ENCODE measurements at regions not wholly inside any gene's neighbourhood (a gene's known extent, or its start where the extent isn't known, plus 50 kb on each side); places are given as distances from the start of the nearest gene placed in this dataset.
A peak's percentile ranks its signal among the peaks of the same experiment; 100 is the strongest.

DNA sequence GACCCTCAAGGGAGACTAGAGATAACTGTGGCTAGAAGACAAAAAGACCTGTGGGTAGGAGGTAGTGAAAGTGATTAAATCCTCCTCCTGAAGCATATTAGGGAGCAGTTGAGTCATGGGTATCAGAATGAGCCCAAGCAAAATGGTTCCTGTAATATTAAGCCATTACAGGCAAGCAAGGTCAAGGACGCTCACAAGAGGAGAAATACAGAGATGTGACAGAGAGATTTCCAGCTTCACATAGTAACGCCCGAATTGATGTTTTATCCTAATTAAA lies 77.7 kb downstream of the FAM76B start:
- no peaks in the 10 kb centered on the region for H3K9me3 Mint-ChIP-seq
- no peaks in the 10 kb centered on the region for H3K36me3 Mint-ChIP-seq (ENCODE audit: low read depth)
- no peak overlapping the region for H3K27ac Mint-ChIP-seq (ENCODE audit: unreplicated experiment)
- no peak overlapping the region for H3K4me3 Mint-ChIP-seq
- no peaks in the 10 kb centered on the region for H3K27me3 Mint-ChIP-seq (ENCODE audit: low read depth)
- TF ChIP-seq, protein P1, sequence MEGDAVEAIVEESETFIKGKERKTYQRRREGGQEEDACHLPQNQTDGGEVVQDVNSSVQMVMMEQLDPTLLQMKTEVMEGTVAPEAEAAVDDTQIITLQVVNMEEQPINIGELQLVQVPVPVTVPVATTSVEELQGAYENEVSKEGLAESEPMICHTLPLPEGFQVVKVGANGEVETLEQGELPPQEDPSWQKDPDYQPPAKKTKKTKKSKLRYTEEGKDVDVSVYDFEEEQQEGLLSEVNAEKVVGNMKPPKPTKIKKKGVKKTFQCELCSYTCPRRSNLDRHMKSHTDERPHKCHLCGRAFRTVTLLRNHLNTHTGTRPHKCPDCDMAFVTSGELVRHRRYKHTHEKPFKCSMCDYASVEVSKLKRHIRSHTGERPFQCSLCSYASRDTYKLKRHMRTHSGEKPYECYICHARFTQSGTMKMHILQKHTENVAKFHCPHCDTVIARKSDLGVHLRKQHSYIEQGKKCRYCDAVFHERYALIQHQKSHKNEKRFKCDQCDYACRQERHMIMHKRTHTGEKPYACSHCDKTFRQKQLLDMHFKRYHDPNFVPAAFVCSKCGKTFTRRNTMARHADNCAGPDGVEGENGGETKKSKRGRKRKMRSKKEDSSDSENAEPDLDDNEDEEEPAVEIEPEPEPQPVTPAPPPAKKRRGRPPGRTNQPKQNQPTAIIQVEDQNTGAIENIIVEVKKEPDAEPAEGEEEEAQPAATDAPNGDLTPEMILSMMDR (conservative IDR thresholded peaks at IDR 0.05): no peak
- no peak for DNase-seq (ENCODE audit: low read depth, low spot score)
- peaks cover 30% of the 10 kb centered on the region for H3K4me1 Mint-ChIP-seq

DNA sequence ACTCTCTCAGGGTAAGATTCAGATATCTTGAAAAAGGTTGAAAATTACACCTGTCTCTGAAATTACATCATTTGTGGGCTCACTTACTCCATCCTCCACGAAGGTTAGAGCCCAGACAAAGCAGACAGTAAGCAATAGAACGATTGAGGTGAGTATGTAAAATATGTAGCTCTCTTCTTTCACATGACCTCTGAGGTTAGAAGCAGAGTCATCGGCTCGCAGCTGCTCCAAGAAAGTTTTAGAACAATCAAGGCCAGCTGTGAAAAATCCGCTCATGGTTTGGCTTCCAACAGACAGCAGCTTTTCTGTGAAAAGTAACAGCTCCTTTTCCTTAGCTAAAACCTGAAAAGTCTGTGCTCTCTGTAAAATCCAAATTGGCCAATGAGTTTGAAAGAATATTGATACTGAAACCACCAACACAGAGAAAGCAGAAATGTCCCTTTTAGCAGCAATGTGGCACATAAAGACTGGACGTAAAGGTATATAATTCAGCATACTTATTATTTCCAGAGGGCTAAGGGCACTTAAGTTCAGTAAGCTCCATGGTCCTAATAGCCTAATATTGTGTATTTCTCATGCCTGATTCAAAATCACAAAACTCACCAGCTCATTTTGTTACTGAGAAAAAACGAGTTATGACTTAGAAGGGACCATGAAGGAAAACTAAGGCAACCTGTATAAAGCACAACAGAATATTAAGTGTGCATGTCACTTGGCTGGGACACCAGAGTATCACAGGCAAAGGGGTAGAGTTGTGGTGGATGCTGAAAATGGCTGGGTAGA lies 78.2 kb downstream of the FAM76B start:
- H3K27ac Mint-ChIP-seq (ENCODE audit: unreplicated experiment): no peak overlapping the region
- no peaks in the 10 kb centered on the region for H3K36me3 Mint-ChIP-seq (ENCODE audit: low read depth)

DNA sequence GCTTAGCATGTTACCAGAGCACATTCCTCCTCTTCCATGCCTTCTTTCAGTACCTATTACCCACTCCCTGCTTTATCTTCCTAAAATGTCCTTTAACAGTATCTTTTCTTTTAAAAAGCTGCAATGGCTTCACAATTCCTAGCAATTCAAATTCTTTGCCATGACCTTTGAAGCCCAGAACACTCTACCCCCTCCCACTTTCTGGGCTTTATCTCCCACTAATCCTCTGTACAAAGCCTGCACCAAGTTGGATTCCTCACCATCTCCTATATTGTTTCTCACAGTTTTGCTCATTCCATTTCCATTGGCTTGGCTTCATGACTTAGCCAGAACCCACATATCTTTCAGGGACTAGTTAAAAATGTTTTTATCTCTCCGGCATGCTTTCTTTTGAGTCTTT lies 80.9 kb downstream of the FAM76B start:
- Mint-ChIP-seq H3K27ac (ENCODE audit: unreplicated experiment) (no peak overlapping the region), H3K9me3 (no peaks in the 10 kb centered on the region), H3K4me3 (no peak overlapping the region), H3K36me3 (ENCODE audit: low read depth) (no peaks in the 10 kb centered on the region), H3K27me3 (ENCODE audit: low read depth) (no peaks in the 10 kb centered on the region), H3K4me1 (peaks cover 15% of the 10 kb centered on the region)
- no peak for DNase-seq (ENCODE audit: low read depth, low spot score)
- TF ChIP-seq, protein P1 (conservative IDR thresholded peaks at IDR 0.05): no peak

More for the DNA sequence above, 78.2 kb downstream of the FAM76B start:
- TF ChIP-seq, protein P1 (conservative IDR thresholded peaks at IDR 0.05): no peak
- H3K4me3 Mint-ChIP-seq: no peak overlapping the region
- no peaks in the 10 kb centered on the region for H3K9me3 Mint-ChIP-seq
- no peaks in the 10 kb centered on the region for H3K27me3 Mint-ChIP-seq (ENCODE audit: low read depth)
- H3K4me1 Mint-ChIP-seq: peaks cover 28% of the 10 kb centered on the region
- no peak for DNase-seq (ENCODE audit: low read depth, low spot score)

DNA sequence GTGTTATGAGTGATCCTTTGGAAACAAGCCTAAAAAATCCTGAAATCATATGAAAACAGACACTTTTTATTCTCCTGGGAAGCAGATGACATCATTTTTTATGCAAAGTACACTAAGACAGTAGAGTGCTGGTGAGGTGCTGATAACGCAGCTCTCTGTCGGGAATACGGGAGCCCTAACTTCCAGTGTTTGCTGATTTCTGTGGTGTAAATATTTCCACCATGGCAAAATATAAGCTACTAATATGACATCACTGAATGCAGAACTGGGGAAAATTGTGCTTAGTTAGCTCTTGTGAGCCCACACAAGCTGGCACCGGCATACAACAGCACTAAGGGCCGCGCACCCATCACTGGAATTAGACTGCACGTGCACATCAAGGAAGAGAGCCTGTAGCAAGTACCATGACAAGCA lies 82.6 kb downstream of the FAM76B start:
- Mint-ChIP-seq H3K4me1 (peaks cover 12% of the 10 kb centered on the region), H3K27me3 (ENCODE audit: low read depth) (no peaks in the 10 kb centered on the region), H3K9me3 (no peaks in the 10 kb centered on the region), H3K36me3 (ENCODE audit: low read depth) (no peaks in the 10 kb centered on the region), H3K4me3 (no peak overlapping the region), H3K27ac (ENCODE audit: unreplicated experiment) (no peak overlapping the region)
- TF ChIP-seq, protein P1 (conservative IDR thresholded peaks at IDR 0.05): no peak
- no peak for DNase-seq (ENCODE audit: low read depth, low spot score)

DNA sequence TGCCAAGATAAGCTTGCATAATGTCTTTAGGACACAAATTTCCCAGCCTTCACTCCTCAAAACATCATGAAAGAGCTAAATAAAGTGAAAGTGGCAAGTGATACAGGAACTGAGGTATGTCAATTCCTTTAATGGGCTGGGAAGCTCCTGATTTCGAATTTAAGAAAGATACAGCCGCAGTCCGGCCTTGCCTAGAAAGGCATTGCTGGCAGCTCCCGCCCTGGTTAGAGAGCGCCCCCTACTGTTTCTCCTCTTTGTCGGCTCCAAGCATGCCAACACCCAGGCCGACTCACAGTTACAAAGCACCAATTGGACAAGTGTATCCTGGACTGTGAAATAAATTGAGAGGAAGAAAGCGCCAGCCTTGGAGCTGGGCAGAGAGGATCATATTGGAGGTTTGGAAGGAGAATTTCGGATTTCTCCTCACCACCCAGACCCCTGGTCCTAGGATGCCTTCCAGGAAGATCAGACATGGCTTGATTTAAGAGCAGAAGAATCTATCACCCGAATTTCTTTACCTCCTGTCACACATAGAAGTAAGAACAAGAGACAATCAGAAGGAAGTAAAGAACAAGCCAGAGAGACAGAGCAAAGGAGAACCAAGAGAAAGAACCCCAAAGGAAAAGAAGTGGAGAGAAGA lies 84.0 kb downstream of the FAM76B start:
- TF ChIP-seq, protein P1 (conservative IDR thresholded peaks at IDR 0.05): peak; percentile 97
- Mint-ChIP-seq H3K9me3 (no peaks in the 10 kb centered on the region), H3K36me3 (ENCODE audit: low read depth) (no peaks in the 10 kb centered on the region), H3K4me3 (no peak overlapping the region), H3K27ac (ENCODE audit: unreplicated experiment) (no peak overlapping the region), H3K4me1 (peaks cover 4% of the 10 kb centered on the region), H3K27me3 (ENCODE audit: low read depth) (no peaks in the 10 kb centered on the region)
- DNase-seq (ENCODE audit: low read depth, low spot score): peak; percentile 84
